Effector CD4-positive, alpha-beta T cell (primary cell): ENCODE measurements at regions not wholly inside any gene's neighbourhood (a gene's known extent, or its start where the extent isn't known, plus 50 kb on each side); places are given as distances from the start of the nearest gene placed in this dataset.

Experiments used
- DNase-seq: peaks from one replicate; pipeline ENCODE4 v3.0.0-alpha.2; 2020

DNA sequence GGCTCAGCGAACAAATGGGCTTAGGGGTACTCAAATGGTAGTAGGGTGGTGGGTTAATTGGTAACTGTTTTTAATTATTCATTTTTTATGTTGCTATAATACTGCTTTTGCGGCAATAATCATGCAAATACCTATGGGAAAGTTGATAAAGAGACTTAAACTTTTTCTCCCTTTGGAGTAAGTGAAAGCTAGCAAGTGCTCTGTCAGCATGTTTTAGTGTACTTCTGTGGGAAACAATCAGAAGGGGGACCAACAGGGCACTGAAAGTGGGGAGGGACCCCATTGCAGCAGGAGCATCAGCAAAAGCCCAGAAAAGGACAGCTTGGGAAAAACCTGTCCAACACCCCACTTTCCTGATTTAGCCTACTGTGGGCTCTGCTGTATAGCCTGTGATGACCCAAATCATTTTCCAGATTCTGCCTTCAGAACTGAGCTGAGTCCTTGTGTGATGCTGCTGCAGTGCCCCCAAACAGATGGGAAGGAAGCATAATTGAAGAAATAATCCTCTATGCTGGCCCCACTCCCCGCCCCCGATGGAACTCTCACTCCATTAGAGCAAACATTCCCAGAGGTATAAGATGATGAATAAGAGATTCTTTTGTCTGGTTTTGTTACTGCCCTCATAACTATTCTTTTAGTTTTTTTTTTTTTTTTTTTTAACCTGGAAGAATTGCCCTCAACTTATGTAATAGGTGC is 322.8 kb downstream of the CD83 start:
- no peak for DNase-seq

- no peak for DNase-seq
Observed at GRCh38 chr6:14440940-14441781, 323.6 kb downstream of the CD83 start.

GRCh38 chr6:14442242-14442641 is 324.7 kb downstream of the CD83 start:
- DNase-seq: no peak

DNA sequence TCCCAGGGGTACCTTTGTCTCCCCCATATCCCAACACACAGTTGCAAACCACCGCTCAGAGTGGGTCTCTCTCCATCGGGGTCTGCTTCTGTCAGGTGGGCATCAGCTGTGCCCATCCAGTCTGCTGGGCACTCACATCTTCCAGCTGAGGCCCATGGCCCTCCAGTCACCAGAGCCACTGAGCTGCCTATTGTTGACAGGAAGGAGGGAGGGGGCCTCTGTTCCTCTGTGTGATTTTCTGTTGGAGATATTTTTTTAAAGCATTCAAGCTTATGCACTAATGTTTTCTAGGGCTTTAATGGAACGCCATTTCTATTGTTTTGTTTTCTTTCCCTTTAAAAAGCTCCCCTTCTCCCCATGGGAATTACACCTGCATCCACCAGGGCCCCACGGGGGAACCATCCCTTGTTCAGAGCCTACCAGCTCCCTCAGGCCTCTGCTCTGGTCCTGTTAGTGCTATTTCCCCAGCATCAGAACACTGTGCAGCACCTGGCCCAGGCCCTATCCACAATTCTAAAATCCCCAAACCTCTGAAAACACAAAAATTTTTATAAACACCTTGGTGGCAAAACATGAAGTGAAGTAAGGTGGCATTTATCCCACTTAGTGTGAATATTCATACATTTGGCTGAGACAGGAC is 326.2 kb downstream of the CD83 start:
- DNase-seq: no peak

GRCh38 chr6:14444295-14444972 is 326.9 kb downstream of the CD83 start:
- no peak for DNase-seq

- DNase-seq: no peak
Observed at GRCh38 chr6:14447240-14447639, 329.7 kb downstream of the CD83 start.

DNA sequence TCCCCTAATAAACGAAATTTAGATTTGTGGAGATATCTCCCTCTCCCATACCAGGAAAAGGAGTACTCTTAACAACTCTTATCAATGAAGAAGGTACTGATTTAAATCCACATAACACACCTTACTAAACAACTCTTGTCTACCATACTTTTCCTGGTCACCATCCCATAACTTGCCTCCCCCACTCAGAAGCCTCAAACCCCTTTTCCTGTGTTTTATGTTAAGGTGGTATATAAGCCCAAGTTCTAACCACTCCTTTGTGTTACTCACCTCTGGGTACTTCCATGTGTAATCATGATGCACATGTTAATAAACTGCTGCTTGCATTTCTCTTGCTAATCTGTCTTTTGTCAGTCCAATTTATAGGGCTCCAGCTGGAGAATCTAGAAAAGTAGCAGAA is 330.7 kb downstream of the CD83 start:
- DNase-seq: no peak

DNA sequence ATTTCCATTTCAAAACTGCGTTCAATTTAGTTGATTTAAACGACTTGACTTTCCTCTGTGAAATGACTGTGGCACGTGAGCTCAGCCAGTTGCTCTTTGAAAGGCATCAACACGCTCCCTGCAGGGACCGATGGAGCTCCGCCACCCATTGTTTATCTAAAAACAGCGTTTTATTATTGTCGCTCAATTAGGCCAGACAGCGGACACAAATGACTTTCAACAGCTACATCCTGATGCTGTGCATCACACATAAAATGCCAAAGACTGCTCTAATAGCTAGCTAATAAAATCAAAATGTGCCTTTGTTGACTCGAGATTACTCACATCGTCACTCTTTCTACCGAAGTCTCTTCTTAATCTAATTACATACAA is 332.5 kb downstream of the CD83 start:
- DNase-seq: no peak

DNA sequence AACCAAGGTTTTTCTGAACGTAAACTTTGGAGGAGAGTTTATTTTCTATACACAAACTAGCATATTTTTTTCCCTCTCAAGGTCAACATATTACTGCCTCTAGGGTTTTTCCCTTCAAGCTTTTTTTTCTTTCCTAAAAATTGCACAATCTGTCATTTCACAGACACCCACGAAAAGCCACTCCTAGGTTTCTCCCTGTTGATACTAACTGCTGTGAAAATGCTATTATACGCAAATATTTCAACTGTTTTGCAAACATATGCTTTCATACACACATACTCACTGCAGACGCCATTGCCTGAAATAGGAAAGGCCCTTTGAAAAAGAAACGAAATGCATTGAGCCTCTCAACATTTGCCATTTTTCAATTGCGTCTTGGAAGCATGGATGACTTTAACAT is 333.0 kb downstream of the CD83 start:
- no peak for DNase-seq

DNA sequence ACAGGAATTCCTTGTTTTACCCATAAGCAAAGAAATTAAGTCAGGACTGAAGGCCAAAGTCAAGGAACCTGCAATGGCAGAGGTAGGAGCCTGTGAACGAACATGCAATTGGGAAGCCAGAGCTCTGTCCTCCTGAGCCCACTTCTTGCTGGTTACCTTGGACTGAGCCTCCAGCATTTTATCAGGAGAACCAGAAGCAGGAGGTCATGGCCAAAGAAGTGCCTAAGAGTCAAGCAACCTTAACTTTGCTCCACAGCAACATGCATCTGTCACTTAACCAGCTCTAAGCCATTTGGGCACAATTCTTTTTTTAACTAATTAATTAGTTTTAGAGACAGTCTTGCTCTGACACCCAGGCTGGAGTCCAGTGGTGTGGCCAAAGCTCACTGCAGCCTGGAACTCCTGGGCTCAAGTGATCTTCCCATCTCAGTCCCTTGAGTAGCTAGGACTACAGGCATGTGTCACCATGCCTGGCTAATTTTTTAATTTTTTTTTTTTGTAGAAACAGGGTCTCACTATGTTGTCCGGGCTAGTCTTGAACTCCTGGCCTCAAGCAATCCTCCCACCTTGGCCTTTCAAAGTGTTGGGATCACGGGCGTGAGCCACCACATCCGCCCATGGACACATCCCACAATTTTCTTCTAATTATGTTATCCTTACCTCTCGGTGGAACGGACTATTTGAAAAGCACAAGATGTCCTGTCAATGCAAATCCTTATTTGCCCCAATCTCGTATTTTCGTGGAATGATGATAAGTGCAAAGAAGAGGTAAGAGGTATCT is 334.2 kb downstream of the CD83 start:
- no peak for DNase-seq

DNA sequence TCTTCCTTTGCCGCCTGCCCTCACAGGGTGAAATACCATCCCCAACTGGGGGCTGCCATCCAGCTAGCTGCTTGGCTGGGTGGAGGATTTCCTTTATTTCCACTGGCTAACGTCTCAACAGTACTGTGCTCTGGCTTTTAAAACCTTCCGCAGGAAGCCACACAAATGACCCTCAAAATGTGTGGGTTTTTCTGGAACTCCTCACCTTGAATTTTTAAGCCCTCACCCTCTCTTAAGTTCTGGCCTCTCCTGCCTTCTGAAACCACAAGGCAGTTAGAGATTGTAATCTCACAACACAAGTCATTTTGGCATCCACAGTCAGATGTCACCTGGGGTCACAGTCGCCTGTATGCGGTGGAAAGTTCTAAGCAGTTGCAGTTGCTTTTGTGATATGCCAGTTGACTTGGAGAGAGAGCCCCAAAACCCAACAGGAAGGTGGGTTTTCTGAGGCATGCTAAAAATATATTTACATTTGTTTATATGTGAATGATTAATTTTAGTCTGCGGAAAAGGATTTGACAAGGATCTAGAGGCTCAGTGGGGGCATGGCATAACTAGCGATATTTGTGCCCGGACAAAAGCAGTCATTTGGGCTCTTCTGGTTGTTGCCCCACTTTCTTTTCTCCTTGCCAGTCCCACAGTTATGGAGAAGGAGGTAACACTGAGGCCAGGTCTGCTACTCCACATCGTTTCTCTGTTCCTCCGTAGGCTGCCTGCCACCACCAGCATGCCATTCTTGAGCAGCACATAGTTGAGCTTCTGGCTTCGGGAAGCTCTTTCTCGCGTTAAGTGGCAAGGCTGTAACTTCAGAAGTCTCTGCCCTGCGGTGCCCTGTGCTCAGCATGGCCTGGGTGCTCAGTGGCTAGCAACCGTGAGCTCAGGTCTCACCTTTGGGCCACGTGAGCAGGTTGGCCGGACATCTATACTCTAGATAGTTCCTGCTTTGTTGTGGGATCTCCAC is 335.3 kb downstream of the CD83 start:
- DNase-seq: no peak

DNA sequence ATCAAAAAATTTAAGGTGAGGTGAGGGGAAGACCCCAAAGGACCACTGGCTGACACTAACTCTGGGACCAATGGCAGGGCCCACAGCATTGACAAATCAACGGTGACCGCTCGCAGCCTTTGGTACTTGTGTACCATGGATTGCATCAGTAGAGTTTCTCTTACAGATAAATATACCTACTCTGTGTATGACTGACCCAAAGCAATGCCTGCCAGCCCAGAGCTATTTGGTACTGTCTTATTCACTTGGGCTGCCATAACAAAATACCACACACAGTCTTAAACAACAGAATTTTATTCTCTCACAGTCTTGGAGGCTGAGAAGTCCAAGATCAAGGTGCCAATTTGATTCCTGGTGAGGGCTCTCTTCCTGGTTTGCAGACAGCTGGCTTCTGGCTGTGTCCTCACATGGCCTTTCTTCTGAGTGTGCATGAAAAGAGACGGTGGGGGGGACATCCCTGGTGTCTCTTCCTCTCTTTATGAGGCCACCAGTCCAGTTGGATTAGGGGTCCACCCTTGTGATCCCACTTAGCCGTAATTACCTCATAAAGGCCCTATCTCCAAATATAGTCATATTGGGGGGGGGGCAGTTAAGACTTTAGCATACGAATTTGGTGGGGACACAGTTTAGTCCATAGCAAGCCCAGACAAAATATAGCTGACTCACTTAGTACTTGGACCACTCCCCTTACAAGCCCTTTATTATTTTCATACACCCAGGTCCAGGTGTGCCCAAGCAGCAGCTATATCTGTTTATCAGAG is 336.3 kb downstream of the CD83 start:
- DNase-seq: no peak

- DNase-seq: no peak
Observed at GRCh38 chr6:14454473-14454775, 336.9 kb downstream of the CD83 start.

DNA sequence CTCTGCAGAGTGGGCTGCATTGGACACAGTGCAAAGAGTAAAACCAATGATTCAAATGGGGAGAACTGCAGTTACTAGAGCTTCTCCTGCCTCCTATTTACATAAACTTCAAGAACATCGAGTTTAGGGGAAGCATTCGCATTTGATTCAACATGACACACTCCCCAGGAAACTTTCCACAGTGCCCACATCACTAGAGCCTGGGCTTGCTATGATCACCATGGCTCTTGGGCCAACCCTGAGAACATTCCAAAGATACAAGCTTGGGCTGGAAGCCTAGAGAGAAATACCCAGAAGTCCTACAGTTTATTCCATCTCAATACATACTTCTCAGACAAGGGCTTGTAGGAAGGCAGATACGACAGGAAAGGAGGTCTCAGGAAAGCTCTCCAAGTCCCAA is 337.9 kb downstream of the CD83 start:
- DNase-seq: no peak

- DNase-seq: no peak
Observed at GRCh38 chr6:14455876-14456648, 338.5 kb downstream of the CD83 start.

DNA sequence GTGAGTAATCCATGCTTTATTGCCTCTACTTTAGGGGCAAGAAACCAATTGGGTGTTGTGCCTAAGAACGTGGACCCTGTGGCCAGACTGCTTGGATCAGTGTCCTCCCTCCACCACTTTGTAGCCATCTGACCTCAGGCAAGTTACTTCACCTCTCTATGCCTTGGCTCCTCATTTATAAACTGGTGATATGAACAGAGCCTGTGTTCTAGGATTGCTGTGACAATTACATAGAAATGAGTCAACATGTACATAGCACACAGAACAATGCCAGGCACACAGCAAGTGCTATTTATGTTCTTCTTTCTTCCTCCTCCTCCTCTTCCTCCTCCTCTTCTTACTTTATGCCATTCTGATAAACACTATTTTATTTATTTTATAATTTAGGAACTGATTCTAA is 339.4 kb downstream of the CD83 start:
- no peak for DNase-seq

- no peak for DNase-seq
Observed at GRCh38 chr6:14458669-14459266, 341.2 kb downstream of the CD83 start.

DNA sequence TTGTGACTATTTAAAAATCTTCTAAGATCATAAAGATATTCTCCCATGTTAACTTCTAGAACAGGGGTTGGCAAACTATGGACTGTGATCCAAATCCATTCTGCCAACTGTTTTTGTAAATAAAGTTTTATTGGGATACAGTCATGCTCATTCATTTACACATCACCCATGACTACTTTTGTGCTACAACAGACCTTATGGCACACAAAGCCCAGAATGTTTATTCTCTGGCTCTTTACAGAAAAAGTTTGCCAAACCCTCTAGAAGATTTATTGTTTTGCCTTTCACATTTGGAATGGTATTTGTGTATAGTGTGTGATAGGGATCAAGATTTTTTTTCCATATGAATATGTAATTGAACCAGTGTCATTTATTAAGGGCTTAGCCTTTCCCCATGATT is 341.7 kb downstream of the CD83 start:
- no peak for DNase-seq

GRCh38 chr6:14460556-14460955 is 343.0 kb downstream of the CD83 start:
- DNase-seq: no peak

GRCh38 chr6:14462135-14462534 is 344.6 kb downstream of the CD83 start:
- no peak for DNase-seq
